IMR-90 (cell line): ENCODE measurements at regions not wholly inside any gene's neighbourhood (a gene's known extent, or its start where the extent isn't known, plus 50 kb on each side); places are given as distances from the start of the nearest gene placed in this dataset.

Source experiments
- ATAC-seq: fragments of 200-7000 bp; cut with Tn5 transposase; 2 replicates; pipeline ENCODE4 v1.9.1; 2020; ENCODE audit warnings: low read depth, mild to moderate bottlenecking, moderate library complexity
- BruUV-seq: library from RNA; stranded (reverse); fragments of 400-500 nt; replicated peaks from 2 replicates; lab custom pipeline; 2021; lab: Mats Ljungman, UMichigan
- CTCF ChIA-PET: fragments of 300-600 bp; formaldehyde crosslinking; extraction: SDS; loops from one replicate; lab custom pipeline; 2021; ENCODE audit warnings: antibody characterized with exemption; lab: Yijun Ruan, JAX
- POLR2A ChIA-PET: fragments of 300-600 bp; sonication (Branson Sonifier 250); formaldehyde crosslinking; loops from one replicate; lab custom pipeline; 2022; ENCODE audit warnings: antibody characterized with exemption; ENCODE audit not compliant: unreplicated experiment; lab: Charles Lee
- DNase-seq: peaks from one replicate; pipeline ENCODE4 v3.0.0; 2013
- H2AFZ ChIP-seq: replicated peaks from 2 replicates; pipeline ENCODE3; 2013; ENCODE audit warnings: low read length, mild to moderate bottlenecking; ENCODE audit not compliant: poor library complexity
- H2AK5ac ChIP-seq: 2 replicates; pipeline ENCODE4 v1.6.1; 2013; ENCODE audit warnings: low read depth, low read length, inconsistent platforms
- H2AK9ac ChIP-seq: replicated peaks from 2 replicates; pipeline ENCODE3; 2013; ENCODE audit warnings: mild to moderate bottlenecking, low read depth, low read length, moderate library complexity; ENCODE audit not compliant: poor library complexity
- H2BK120ac ChIP-seq: 2 replicates; pipeline ENCODE4 v1.6.1; 2013; ENCODE audit warnings: low read depth, low read length, inconsistent platforms
- H2BK15ac ChIP-seq: 3 replicates; pipeline ENCODE4 v1.6.1; 2013; ENCODE audit warnings: low read depth, low read length, inconsistent platforms
- H2BK20ac ChIP-seq: 2 replicates; pipeline ENCODE4 v1.6.1; 2013; ENCODE audit warnings: low read depth, mild to moderate bottlenecking, inconsistent platforms, low read length, moderate library complexity
- H2BK5ac ChIP-seq: 2 replicates; pipeline ENCODE4 v1.6.1; 2013; ENCODE audit warnings: mild to moderate bottlenecking, low read depth, low read length, inconsistent platforms; ENCODE audit not compliant: poor library complexity, severe bottlenecking
- H3K14ac ChIP-seq: replicated peaks from 2 replicates; pipeline ENCODE4 v1.6.1; 2013; ENCODE audit warnings: low read depth, low read length, inconsistent platforms
- H3K18ac ChIP-seq: 2 replicates; pipeline ENCODE4 v1.6.1; 2013; ENCODE audit warnings: low read depth, low read length, control low read depth
- H3K23ac ChIP-seq: 2 replicates; pipeline ENCODE4 v1.6.1; 2013; ENCODE audit warnings: low read depth, low read length, inconsistent platforms
- H3K27ac ChIP-seq: 2 replicates; pipeline ENCODE4 v1.5.1; 2013; ENCODE audit warnings: mild to moderate bottlenecking, control low read depth, low read length; ENCODE audit not compliant: insufficient read depth
- H3K27me3 ChIP-seq: 2 replicates; pipeline ENCODE4 v1.6.1; 2013; ENCODE audit warnings: low read length; ENCODE audit not compliant: control insufficient read depth, insufficient read depth
- H3K36me3 ChIP-seq: 2 replicates; pipeline ENCODE4 v1.6.1; 2013; ENCODE audit warnings: low read length, mixed read lengths; ENCODE audit not compliant: control insufficient read depth, insufficient read depth
- H3K4ac ChIP-seq: 2 replicates; pipeline ENCODE4 v1.6.1; 2013; ENCODE audit warnings: low read depth, low read length, inconsistent platforms
- H3K4me1 ChIP-seq: 2 replicates; pipeline ENCODE4 v1.6.1; 2013; ENCODE audit warnings: low read length, mixed read lengths; ENCODE audit not compliant: control insufficient read depth, insufficient read depth
- H3K4me2 ChIP-seq: 2 replicates; pipeline ENCODE4 v1.6.1; 2013; ENCODE audit warnings: low read depth, mild to moderate bottlenecking, control low read depth, low read length, moderate library complexity
- H3K4me3 ChIP-seq: 2 replicates; pipeline ENCODE4 v1.5.1; 2013; ENCODE audit warnings: low read depth, mild to moderate bottlenecking, control low read depth, low read length, moderate library complexity; ENCODE audit not compliant: insufficient read depth
- H3K56ac ChIP-seq: 2 replicates; pipeline ENCODE4 v1.6.1; 2013; ENCODE audit warnings: low read length, inconsistent platforms; ENCODE audit not compliant: insufficient read depth; ENCODE audit errors: extremely low read depth
- H3K79me1 ChIP-seq, 2 experiments: 2 replicates each; pipeline ENCODE4 v1.6.1; 2013; ENCODE audit warnings: low read length in 2 of 2, inconsistent platforms in 1 of 2, low read depth in 1 of 2
- H3K9ac ChIP-seq: 2 replicates; pipeline ENCODE4 v1.6.1; 2013; ENCODE audit warnings: low read depth, low read length, control low read depth
- H3K9me1 ChIP-seq: 2 replicates; pipeline ENCODE4 v1.6.1; 2013; ENCODE audit warnings: low read length, inconsistent platforms; ENCODE audit not compliant: insufficient read depth
- H3K9me3 ChIP-seq: 2 replicates; pipeline ENCODE4 v1.6.1; 2013; ENCODE audit warnings: low read length; ENCODE audit not compliant: control insufficient read depth, insufficient read depth
- H4K20me1 ChIP-seq: 2 replicates; pipeline ENCODE4 v1.6.1; 2013; ENCODE audit warnings: low read length, inconsistent platforms; ENCODE audit not compliant: insufficient read depth
- H4K5ac ChIP-seq: 2 replicates; pipeline ENCODE4 v1.6.1; 2013; ENCODE audit warnings: mild to moderate bottlenecking, low read depth, low read length, control low read depth
- H4K8ac ChIP-seq, 2 experiments: 2 replicates each; pipeline ENCODE4 v1.6.1; 2013; ENCODE audit warnings: low read depth in 2 of 2, low read length in 2 of 2, control low read depth in 1 of 2, inconsistent platforms in 1 of 2
- H4K91ac ChIP-seq: 2 replicates; pipeline ENCODE4 v1.6.1; 2013; ENCODE audit warnings: low read depth, low read length, inconsistent platforms; ENCODE audit not compliant: insufficient read depth
- ELK1 ChIP-seq: fragments of 150-350 bp; IDR thresholded peaks from 2 replicates; pipeline ENCODE4 v1.6.1; 2016; ENCODE audit warnings: low read depth, mild to moderate bottlenecking, low read length, moderate library complexity, borderline replicate concordance
- FOS ChIP-seq: fragments of 150-350 bp; IDR thresholded peaks from 2 replicates; pipeline ENCODE4 v1.6.1; 2016; ENCODE audit warnings: low read depth, low read length
- RAD21 ChIP-seq: IDR thresholded peaks from 2 replicates; pipeline ENCODE4 v1.6.1; 2012; ENCODE audit warnings: low read length, improper control_type of control experiment
- RCOR1 ChIP-seq: IDR thresholded peaks from 2 replicates; pipeline ENCODE4 v1.6.1; 2012; ENCODE audit warnings: mild to moderate bottlenecking, low read length, improper control_type of control experiment; ENCODE audit not compliant: insufficient replicate concordance
- RFX5 ChIP-seq: IDR thresholded peaks from 2 replicates; pipeline ENCODE4 v1.8.0; 2012; ENCODE audit warnings: low read depth, mild to moderate bottlenecking, low read length, moderate library complexity
- WGBS, 2 experiments: methylation state at CpG; one replicate each; pipeline versions ENCODE4 v1.1.5 to v1.1.7; 2013; ENCODE audit warnings: missing lambda C conversion rate in 2 of 2; ENCODE audit not compliant: insufficient read length in 1 of 2; ENCODE audit errors: extremely low coverage in 2 of 2; 5-methylcytosine and 5-hydroxymethylcytosine counted together
- dilution Hi-C: fragments of 300-500 bp; cut with HindIII; formaldehyde crosslinking; loops from one replicate; pipeline ENCODE4 v1.14.3; 2018; ENCODE audit warnings: low sequenced_read_pairs; ENCODE audit not compliant: unreplicated experiment
- in situ Hi-C: fragments of 300-500 bp; cut with MboI; formaldehyde crosslinking; loops from 3 replicates; pipeline ENCODE4 v1.14.3; 2019; ENCODE audit warnings: low sequenced_read_pairs, inconsistent platforms, mixed read lengths
- intact Hi-C: fragments of 100-400 bp; cut with micrococcal nuclease; formaldehyde crosslinking; loops from 2 replicates; pipeline ENCODE4 v1.10.0; 2022

DNA sequence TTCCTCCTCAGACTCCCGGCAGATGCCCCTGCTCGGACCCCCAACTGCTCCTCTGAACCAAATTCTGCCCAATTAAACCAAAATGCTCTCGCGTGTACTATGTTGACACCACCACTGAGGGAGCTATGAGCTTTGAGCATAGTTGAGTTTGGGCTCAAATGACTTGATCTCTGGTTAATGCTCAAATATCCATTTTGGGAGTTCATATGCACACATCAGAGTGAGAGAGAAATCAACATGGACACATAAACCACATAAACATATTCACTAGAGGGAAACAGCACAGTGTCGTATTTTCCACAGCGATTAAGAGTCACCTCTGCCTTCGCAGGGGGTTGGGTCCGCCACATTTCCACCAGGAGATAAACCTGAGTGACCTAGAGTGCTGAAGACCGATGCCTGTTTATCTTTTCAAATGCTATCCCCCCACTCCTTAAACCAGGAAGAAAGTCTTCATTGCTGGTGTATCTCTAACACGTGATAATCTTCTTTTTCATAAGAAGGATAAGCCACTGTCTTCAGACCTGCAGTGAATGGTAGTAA, 59.4 kb upstream of the FOXN3 start:
- CTCF ChIA-PET = no interaction called here
- no CpG with 5 or more reads among the region's 10 CpGs for WGBS, 2 experiments

More for the DNA sequence above, 59.4 kb upstream of the FOXN3 start:
- BruUV-seq = no TSS peak
- Histone ChIP-seq H3K4me1 (peaks cover 2% of the 10 kb centered on the region), H3K14ac (no peak overlapping the region), H4K91ac (no peak overlapping the region), H2AK9ac (no peak overlapping the region), H3K9me3 (no peaks in the 10 kb centered on the region), H2BK120ac (no peak overlapping the region), H3K4me3 (no peak overlapping the region), H4K8ac (no peak overlapping the region), H3K56ac (no peak overlapping the region), H2BK5ac (no peak overlapping the region), H3K4me2 (no peak overlapping the region), H4K20me1 (no peaks in the 10 kb centered on the region), H2AK5ac (no peak overlapping the region), H2BK15ac (no peak overlapping the region), H3K79me1 (peaks cover 3 to 15% of the 10 kb centered on the region in 2 experiments; a peak in 3 of 4 replicates), H3K9ac (no peak overlapping the region), H2AFZ (no peak overlapping the region), H3K36me3 (no peaks in the 10 kb centered on the region), H3K4ac (no peak overlapping the region), H3K27ac (no peak overlapping the region), H3K18ac (no peak overlapping the region), H3K23ac (no peak overlapping the region), H3K27me3 (no peaks in the 10 kb centered on the region), H3K9me1 (peaks cover 5% of the 10 kb centered on the region), H4K5ac (no peak overlapping the region), H2BK20ac (no peak overlapping the region)
- in situ Hi-C loops = no loop called here
- ATAC-seq (no peak), DNase-seq (no peak)
- intact Hi-C loops = no loop called here
- POLR2A ChIA-PET = no interaction called here
- dilution Hi-C loops = no loop called here
- TF ChIP-seq RCOR1 = no peak
- no peak for TF ChIP-seq ELK1
- TF ChIP-seq RFX5 = no peak
- TF ChIP-seq FOS = no peak
- TF ChIP-seq RAD21 = no peak
